Heart right ventricle (tissue), 16 donors: ENCODE measurements at regions not wholly inside any gene's neighbourhood (a gene's known extent, or its start where the extent isn't known, plus 50 kb on each side); places are given as distances from the start of the nearest gene placed in this dataset.

ENCODE experiments used
- ATAC-seq, 8 donors: fragments of 200-7000 bp; cut with Tn5 transposase; one replicate each; pipeline ENCODE4 v1.9.1; 2020; ENCODE audit warnings: mild to moderate bottlenecking in 8 of 8, moderate library complexity in 8 of 8, moderate number of reproducible peaks in 1 of 8
- DNase-seq, 2 donors: peaks; one replicate each; pipeline ENCODE4 v3.0.0-alpha.2; 2020
- H3K27ac ChIP-seq, 10 donors: fragments of 200-600 bp; sonication (generic) in 2 of 10; one replicate each; pipeline versions ENCODE4 v1.5.0 to v1.8.0; 2020 to 2022; ENCODE audit warnings: mild to moderate bottlenecking in 3 of 10
- H3K27me3 ChIP-seq, 7 donors: fragments of 200-600 bp; one replicate each; pipeline ENCODE4 v1.8.0; 2021 to 2022; ENCODE audit warnings: mild to moderate bottlenecking in 2 of 7
- H3K36me3 ChIP-seq, 9 donors: fragments of 200-600 bp; sonication (generic) in 1 of 9; one replicate each; pipeline versions ENCODE4 v1.5.0 to v1.8.0; 2020 to 2022; ENCODE audit warnings: mild to moderate bottlenecking in 2 of 9
- H3K4me1 ChIP-seq, 9 donors: fragments of 200-600 bp; sonication (generic) in 1 of 9; one replicate each; pipeline versions ENCODE4 v1.5.0 to v1.8.0; 2020 to 2022; ENCODE audit warnings: mild to moderate bottlenecking in 4 of 9
- H3K4me3 ChIP-seq, 10 donors: fragments of 200-600 bp; sonication (generic) in 2 of 10; one replicate each; pipeline versions ENCODE4 v1.5.0 to v1.8.0; 2020 to 2022; ENCODE audit warnings: mild to moderate bottlenecking in 7 of 10, moderate library complexity in 2 of 10
- H3K9me3 ChIP-seq, 11 donors: fragments of 200-600 bp in 10 of 11; sonication (generic) in 2 of 11; one replicate each; pipeline versions ENCODE4 v1.5.0 to v1.8.0; 2013 to 2022; ENCODE audit warnings: mild to moderate bottlenecking in 2 of 11, control low read depth in 1 of 11, moderate library complexity in 1 of 11
- WGBS, 2 donors: extraction: QIAGEN DNeasy Blood & Tissue Kit; methylation state at CpG; one replicate each; pipeline ENCODE4 v1.1.7; 2013; ENCODE audit warnings: inconsistent platforms in 1 of 2; 5-methylcytosine and 5-hydroxymethylcytosine counted together
- intact Hi-C, 10 donors: fragments of 100-400 bp; cut with DNase I; formaldehyde crosslinking; loops; one replicate each; pipeline versions ENCODE4 v1.11.1 to v1.14.2; 2022
- TF ChIP-seq, protein P1 (sequence below), 9 donors: fragments of 200-600 bp; sonication (generic) in 2 of 9; IDR thresholded peaks; one replicate each; pipeline versions ENCODE4 v1.5.0 to v1.8.0; 2021 to 2022; ENCODE audit warnings: antibody characterized with exemption in 9 of 9, mild to moderate bottlenecking in 5 of 9, moderate library complexity in 1 of 9
- donor health status: Arrhythmogenic right ventricular cardiomyopathy.
- donor health status: ischemic (EF 13 %, LVEDD 7.1; RV severe dilation, severe dysfunction).
- donor health status: healthy with polysubstance abuse.
- donor health status: DM: no; HTN: yes; CAD: no.
- donor health status: DM: no; HTN: no; CAD: no.
- donor health status: ischemic (EF 25% LVEDD 6.9; RV normal size, moderate dysfunction).
- donor health status: ischemic (EF 25% LVEDD 5.7; RV mildly dilated, moderate dysfunction).
- donor health status: healthy.
- donor health status: DM: yes; HTN: yes; CAD: no.
- donor health status: Ischemic cardiomyopathy.
- donor health status: ischemic (EF 35%, LVEDD 5.7; RV mildly dilated, moderate dysfunction).
- donor health status: nonischemic (EF 11% LVEDD 7.7; RV severe dilation, severe dysfunction).
- donor health status: DM: yes; HTN: yes; CAD: no.
- donor health status: PGD.
- donor health status: ischemic (EF 29% LVEDD 5.4; RV normal size, mild dysfunction).
- donor health status: nonischemic (EF 23%, LVEDD 6.1; RV moderate dilation, normal function).

DNA sequence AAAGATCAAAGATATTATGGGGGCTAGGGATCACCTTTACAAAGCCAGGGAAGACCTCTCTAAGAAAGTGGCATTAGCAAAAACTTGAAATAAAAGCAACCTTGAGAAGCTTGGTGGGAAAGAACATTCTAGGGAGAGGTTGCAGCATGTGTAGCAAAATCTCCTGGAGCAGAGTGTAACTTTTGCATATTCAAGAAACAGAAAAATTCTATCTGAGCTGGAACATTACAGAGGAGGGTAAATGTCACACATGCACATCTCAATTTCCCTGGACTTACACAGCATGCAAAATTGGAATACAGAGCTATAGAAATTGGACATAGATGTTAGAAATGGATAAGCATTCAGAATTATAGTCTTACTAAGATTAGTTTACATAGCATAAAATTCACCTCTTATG is 510.0 kb downstream of the CETN3 start:
- peaks cover 0 to 14% (median 0%) of the 10 kb centered on the region in 9 donors for H3K4me1 ChIP-seq
- DNase-seq: no peak
- H3K36me3 ChIP-seq: no peaks in the 10 kb centered on the region
- no peak overlapping the region for H3K27ac ChIP-seq
- ATAC-seq: no peak
- H3K4me3 ChIP-seq: no peak overlapping the region
- peaks cover 0 to 28% (median 16%) of the 10 kb centered on the region in 11 donors for H3K9me3 ChIP-seq
- H3K27me3 ChIP-seq: no peaks in the 10 kb centered on the region
- intact Hi-C loops: no loop called here
- TF ChIP-seq, protein P1, sequence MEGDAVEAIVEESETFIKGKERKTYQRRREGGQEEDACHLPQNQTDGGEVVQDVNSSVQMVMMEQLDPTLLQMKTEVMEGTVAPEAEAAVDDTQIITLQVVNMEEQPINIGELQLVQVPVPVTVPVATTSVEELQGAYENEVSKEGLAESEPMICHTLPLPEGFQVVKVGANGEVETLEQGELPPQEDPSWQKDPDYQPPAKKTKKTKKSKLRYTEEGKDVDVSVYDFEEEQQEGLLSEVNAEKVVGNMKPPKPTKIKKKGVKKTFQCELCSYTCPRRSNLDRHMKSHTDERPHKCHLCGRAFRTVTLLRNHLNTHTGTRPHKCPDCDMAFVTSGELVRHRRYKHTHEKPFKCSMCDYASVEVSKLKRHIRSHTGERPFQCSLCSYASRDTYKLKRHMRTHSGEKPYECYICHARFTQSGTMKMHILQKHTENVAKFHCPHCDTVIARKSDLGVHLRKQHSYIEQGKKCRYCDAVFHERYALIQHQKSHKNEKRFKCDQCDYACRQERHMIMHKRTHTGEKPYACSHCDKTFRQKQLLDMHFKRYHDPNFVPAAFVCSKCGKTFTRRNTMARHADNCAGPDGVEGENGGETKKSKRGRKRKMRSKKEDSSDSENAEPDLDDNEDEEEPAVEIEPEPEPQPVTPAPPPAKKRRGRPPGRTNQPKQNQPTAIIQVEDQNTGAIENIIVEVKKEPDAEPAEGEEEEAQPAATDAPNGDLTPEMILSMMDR (IDR thresholded peaks at IDR 0.05): no peak

DNA sequence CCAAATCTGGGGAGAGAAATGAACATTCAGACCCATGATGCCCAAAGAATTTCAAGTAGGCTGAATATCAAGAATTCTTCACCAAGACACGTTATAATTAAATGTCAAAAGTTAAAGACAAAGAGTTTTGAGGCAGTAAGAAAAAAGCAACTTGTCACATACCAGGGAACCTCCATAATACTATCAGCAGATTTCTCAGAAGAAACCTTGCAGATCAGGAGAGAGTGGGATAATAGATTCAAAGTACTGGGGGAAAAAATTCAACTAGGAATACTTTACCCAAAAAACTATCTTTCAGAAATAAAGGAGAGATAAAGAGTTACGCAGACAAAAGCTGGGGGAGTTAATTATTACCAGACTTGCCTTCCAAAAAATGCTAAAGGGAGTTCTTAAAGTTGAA is 516.0 kb downstream of the CETN3 start:
- DNase-seq (no peak), ATAC-seq (no peak)
- H3K9me3 ChIP-seq: peaks cover 0 to 59% (median 40%) of the 10 kb centered on the region in 11 donors
- H3K27ac ChIP-seq: no peak overlapping the region
- H3K36me3 ChIP-seq: no peaks in the 10 kb centered on the region
- 79 to 80% methylated on average over 2 of the region's 2 CpGs for WGBS, 2 donors
- intact Hi-C loops: no loop called here
- H3K4me1 ChIP-seq: no peaks in the 10 kb centered on the region
- no peak overlapping the region for H3K4me3 ChIP-seq
- TF ChIP-seq, protein P1 (IDR thresholded peaks at IDR 0.05): no peak
- H3K27me3 ChIP-seq: no peaks in the 10 kb centered on the region

DNA sequence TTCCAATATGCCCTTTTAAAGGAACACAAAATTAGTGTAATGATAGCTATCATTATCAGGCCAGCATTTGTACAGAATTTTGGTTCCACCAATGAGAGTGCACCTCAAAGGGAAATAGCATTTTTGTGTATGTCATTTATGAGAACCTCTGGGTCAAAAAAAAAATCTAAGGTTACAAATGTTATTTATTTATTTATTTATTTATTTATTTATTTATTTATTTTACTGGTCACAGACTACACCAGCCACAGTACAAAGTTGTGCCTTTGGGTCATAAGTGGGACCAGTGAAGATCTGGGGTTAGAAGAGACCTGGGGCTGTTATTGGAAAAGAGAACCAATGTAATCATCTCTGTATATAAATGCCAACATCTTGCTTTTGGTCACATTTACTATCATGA is 523.9 kb downstream of the CETN3 start:
- intact Hi-C loops: no loop called here
- no peak overlapping the region for H3K4me3 ChIP-seq
- no peaks in the 10 kb centered on the region for H3K27me3 ChIP-seq
- no peaks in the 10 kb centered on the region for H3K36me3 ChIP-seq
- ATAC-seq (no peak), DNase-seq (no peak)
- no peak overlapping the region for H3K27ac ChIP-seq
- TF ChIP-seq, protein P1 (IDR thresholded peaks at IDR 0.05): no peak
- peaks cover 0 to 11% (median 0%) of the 10 kb centered on the region in 11 donors for H3K9me3 ChIP-seq
- no peaks in the 10 kb centered on the region for H3K4me1 ChIP-seq

DNA sequence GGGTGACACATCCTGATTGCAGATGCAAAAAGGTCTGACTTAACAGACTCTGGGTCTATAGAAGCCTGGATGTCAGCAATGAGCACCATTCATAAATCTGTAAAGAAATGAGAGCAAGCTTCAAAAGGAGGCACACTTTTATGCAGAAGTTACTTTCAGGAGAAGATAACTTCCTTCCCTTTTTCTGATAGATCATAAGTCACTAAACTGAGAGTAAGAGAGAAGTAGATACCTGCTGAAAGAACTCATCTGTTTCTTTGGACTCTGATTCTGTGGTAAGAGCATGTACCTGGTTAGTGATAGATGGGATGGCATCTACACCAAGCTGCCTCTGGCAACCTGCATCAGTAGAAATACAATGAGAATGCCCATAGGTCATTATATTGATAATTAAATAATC is 525.6 kb downstream of the CETN3 start:
- intact Hi-C loops: no loop called here
- TF ChIP-seq, protein P1 (IDR thresholded peaks at IDR 0.05): no peak
- Histone ChIP-seq H3K36me3 (no peaks in the 10 kb centered on the region), H3K4me3 (no peak overlapping the region), H3K4me1 (no peaks in the 10 kb centered on the region), H3K27ac (no peak overlapping the region), H3K27me3 (no peaks in the 10 kb centered on the region), H3K9me3 (peaks cover 0 to 11% (median 0%) of the 10 kb centered on the region in 11 donors)
- DNase-seq (no peak), ATAC-seq (no peak)
